Left lung (tissue), 4 donors: ENCODE measurements at regions not wholly inside any gene's neighbourhood (a gene's known extent, or its start where the extent isn't known, plus 50 kb on each side); places are given as distances from the start of the nearest gene placed in this dataset.
"Not testable (repeated sequence)": the region's sequence is repeated elsewhere in the genome, so short reads cannot be mapped to it uniquely, and the experiment has no call there.

Experiments used
- ATAC-seq: fragments of 200-7000 bp; cut with Tn5 transposase; one replicate; pipeline ENCODE4 v1.9.1; 2020; ENCODE audit warnings: moderate library complexity
- DNase-seq, 4 donors: peaks; one replicate each; pipeline ENCODE4 v3.0.0-alpha.2; 2013 to 2020
- H3K27ac ChIP-seq, 2 donors: fragments of 200-600 bp; sonication (generic) in 1 of 2; one replicate each; pipeline versions ENCODE4 v1.5.0 to v1.8.0; 2020 to 2021
- H3K27me3 ChIP-seq, 2 donors: fragments of 200-600 bp; sonication (generic) in 1 of 2; one replicate each; pipeline versions ENCODE4 v1.5.0 to v1.8.0; 2020 to 2021
- H3K36me3 ChIP-seq, 2 donors: fragments of 200-600 bp; sonication (generic) in 1 of 2; one replicate each; pipeline versions ENCODE4 v1.5.0 to v1.8.0; 2020 to 2021
- H3K4me1 ChIP-seq, 2 donors: fragments of 200-600 bp; one replicate each; pipeline ENCODE4 v1.8.0; 2021
- H3K4me3 ChIP-seq, 2 donors: fragments of 200-600 bp; sonication (generic) in 1 of 2; one replicate each; pipeline versions ENCODE4 v1.5.0 to v1.8.0; 2020 to 2021; ENCODE audit warnings: mild to moderate bottlenecking in 1 of 2
- H3K9me3 ChIP-seq, 2 donors: fragments of 200-600 bp; sonication (generic) in 1 of 2; one replicate each; pipeline versions ENCODE4 v1.5.0 to v1.8.0; 2020 to 2021
- intact Hi-C, 2 donors: fragments of 100-400 bp; cut with DNase I; formaldehyde crosslinking; loops; one replicate each; pipeline versions ENCODE4 v1.11.2 to v1.14.2; 2022
- TF ChIP-seq, protein P1 (sequence below), 2 donors: fragments of 200-600 bp; sonication (generic) in 1 of 2; IDR thresholded peaks; one replicate each; pipeline versions ENCODE4 v1.5.0 to v1.8.0; 2021; ENCODE audit warnings: antibody characterized with exemption in 2 of 2
- donor health status: DM: no; HTN: yes; CAD: no.
- donor health status: DM: no; HTN: no; CAD: no.

DNA sequence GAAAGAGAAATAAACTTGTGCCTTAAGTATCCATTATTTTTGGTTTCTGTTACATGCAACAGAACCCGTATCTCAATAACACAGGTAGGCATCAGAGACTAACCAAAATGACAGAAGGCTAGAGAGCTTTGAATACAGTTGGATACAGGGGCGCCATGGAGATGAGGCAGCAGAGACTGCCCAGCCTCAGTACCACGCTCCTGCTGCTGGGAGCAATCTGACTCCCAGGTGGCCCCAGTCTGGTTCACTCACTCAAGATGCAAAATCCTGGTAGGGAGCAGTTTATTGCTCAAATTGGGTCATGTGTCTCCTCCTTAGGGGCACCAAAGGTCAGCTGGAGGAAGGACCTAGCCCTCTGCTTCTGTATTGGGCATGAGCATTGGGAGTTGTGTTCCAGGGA, 218.9 kb downstream of the USP22 start:
- DNase-seq: no peak
- ATAC-seq: no peak
- Histone ChIP-seq H3K9me3 (no peaks in the 10 kb centered on the region), H3K4me3 (no peak overlapping the region), H3K36me3 (no peaks in the 10 kb centered on the region), H3K4me1 (no peaks in the 10 kb centered on the region), H3K27me3 (no peaks in the 10 kb centered on the region), H3K27ac (no peak overlapping the region)
- TF ChIP-seq, protein P1, sequence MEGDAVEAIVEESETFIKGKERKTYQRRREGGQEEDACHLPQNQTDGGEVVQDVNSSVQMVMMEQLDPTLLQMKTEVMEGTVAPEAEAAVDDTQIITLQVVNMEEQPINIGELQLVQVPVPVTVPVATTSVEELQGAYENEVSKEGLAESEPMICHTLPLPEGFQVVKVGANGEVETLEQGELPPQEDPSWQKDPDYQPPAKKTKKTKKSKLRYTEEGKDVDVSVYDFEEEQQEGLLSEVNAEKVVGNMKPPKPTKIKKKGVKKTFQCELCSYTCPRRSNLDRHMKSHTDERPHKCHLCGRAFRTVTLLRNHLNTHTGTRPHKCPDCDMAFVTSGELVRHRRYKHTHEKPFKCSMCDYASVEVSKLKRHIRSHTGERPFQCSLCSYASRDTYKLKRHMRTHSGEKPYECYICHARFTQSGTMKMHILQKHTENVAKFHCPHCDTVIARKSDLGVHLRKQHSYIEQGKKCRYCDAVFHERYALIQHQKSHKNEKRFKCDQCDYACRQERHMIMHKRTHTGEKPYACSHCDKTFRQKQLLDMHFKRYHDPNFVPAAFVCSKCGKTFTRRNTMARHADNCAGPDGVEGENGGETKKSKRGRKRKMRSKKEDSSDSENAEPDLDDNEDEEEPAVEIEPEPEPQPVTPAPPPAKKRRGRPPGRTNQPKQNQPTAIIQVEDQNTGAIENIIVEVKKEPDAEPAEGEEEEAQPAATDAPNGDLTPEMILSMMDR (IDR thresholded peaks at IDR 0.05): no peak
- intact Hi-C loops: no loop called here

DNA sequence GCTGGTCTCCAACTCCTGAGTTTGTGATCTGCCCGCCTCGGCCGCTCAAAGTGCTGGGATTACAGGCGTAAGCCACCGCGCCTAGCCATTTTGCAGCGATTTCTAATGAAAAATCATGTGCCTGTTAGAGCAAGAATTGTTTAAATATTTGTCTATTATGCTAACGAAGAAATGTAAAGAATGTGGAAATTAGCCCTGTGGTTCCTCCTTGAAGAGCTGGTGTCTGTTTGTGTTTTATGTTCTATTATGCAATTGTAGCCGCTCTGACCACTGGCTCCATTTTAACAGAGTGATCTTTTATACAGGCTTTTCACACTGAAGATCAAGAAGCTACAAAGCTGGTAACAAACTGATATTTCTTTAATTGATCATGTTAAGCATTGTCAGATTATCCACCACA, 217.3 kb downstream of the USP22 start:
- intact Hi-C loops: no loop called here
- Histone ChIP-seq H3K4me3 (no peak overlapping the region), H3K36me3 (no peaks in the 10 kb centered on the region), H3K27ac (no peak overlapping the region), H3K27me3 (no peaks in the 10 kb centered on the region), H3K9me3 (no peaks in the 10 kb centered on the region), H3K4me1 (no peaks in the 10 kb centered on the region)
- TF ChIP-seq, protein P1 (IDR thresholded peaks at IDR 0.05): no peak
- DNase-seq (no peak), ATAC-seq (no peak)

DNA sequence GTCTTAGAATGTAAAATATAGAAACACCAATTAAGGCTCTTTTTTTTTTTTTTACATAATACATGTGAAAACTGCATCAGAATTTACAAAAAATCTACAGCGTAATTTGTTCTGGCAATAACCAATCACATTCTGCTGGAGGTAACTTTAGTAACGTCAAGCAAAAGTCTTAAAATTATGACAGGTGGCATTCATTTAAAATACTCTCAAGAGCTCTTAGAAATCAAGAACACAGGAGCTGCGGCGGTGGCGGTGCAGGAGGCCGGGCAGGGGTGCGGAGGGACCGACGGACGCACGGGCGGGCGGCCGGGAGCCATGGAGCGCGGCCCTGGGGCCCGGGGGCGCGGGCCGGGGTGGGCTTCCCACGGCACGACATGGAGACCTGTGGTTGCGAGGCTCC, 202.4 kb downstream of the USP22 start:
- H3K4me1 ChIP-seq, H3K27ac ChIP-seq, intact Hi-C loops, H3K9me3 ChIP-seq, H3K36me3 ChIP-seq, DNase-seq, H3K4me3 ChIP-seq: not testable (repeated sequence)
- H3K27me3 ChIP-seq: peaks cover 26 to 70% of the 10 kb centered on the region in 2 donors
- ATAC-seq: peak; percentile 33

DNA sequence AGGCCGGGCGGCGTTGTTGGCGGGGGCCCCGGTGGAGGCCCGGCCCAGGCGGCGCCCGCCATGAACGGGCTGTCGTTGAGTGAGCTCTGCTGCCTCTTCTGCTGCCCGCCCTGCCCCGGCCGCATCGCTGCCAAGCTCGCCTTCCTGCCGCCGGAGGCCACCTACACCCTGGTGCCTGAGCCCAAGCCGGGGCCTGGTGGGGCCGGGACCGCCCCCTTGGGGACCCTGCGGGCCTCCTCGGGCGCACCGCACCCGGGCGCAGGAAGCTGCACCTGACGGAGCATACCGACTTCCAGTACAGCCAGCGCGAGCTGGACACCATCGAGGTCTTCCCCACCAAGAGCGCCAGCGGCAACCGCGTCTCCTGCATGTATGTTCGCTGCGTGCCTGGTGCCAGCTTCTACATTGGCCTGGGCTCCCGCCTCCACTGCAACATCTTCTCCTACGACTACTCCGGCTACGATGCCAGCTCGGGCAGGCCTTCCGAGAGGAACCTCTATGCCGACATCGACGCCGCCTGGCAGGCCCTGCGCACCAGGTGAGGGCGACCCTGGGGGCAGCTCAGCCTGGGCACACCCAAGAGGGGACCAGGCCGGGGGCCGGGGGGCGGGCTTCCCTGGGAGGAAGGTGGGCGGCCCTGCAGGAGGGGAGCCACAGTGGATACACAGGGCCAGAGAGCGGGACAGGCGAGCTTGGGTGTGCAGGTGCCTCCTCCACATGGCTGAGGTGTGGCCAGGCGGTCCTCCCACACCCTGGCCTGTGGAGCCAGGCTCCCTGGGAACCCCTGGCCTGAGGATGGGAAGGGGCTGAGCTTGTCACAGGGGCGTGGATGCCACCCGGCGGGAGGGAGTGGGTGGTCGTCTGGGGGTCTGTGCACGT, 201.6 kb downstream of the USP22 start:
- peak in 1 of 4 donors; percentile 57 for DNase-seq
- H3K36me3 ChIP-seq, H3K27ac ChIP-seq, ATAC-seq, intact Hi-C loops, H3K4me3 ChIP-seq, H3K9me3 ChIP-seq, H3K4me1 ChIP-seq: not testable (repeated sequence)
- H3K27me3 ChIP-seq: peaks cover 26 to 72% of the 10 kb centered on the region in 2 donors

DNA sequence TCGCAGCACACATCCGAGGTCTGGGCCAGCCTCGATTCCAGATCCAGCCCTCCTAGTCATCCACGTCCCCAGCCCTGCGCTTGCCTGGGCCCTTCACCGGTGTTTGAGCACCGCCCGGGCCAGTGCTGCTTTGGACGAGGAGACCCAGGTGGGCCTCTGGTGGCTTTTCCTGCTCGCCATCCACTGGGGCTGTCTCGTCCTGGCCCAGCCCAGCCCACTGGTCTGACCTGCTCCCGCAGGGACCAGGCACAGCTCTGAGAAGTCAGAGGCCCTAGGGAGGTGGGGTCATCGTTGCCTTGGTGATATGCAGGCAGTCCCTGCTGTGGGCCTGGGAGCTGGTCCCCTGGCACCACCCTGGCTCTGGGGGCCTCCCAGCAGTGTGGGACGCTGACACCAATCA, 200.8 kb downstream of the USP22 start:
- H3K4me3 ChIP-seq, H3K27ac ChIP-seq, ATAC-seq, H3K36me3 ChIP-seq, H3K4me1 ChIP-seq, intact Hi-C loops, H3K9me3 ChIP-seq: not testable (repeated sequence)
- H3K27me3 ChIP-seq: peaks cover 26 to 74% of the 10 kb centered on the region in 2 donors
- peak in 1 of 4 donors; percentile 31 for DNase-seq

DNA sequence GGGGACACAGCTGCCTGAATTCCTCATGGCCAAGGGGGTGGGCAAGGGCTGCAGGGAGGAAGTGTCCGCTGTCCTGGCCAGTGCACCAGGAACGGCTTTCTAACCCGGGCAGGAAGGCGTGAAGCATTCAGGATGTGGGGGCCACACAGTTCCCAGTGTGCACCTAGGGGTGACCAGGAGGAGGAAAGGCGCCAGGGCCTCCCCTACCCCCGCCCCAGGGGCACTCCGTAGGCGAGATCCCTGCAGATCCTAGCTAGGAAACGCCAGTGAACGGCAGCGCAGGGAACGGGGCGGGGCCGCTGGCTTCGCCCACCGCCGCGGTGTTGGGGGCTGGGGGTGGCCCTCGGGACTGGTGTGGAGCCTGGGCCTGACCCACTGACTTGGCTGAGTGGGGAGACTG, 199.6 kb downstream of the USP22 start:
- peaks cover 26 to 74% of the 10 kb centered on the region in 2 donors for H3K27me3 ChIP-seq
- peak in 1 of 4 donors; percentile 49 for DNase-seq
- intact Hi-C loops, H3K4me1 ChIP-seq, ATAC-seq, H3K27ac ChIP-seq, H3K9me3 ChIP-seq, H3K4me3 ChIP-seq, H3K36me3 ChIP-seq: not testable (repeated sequence)

DNA sequence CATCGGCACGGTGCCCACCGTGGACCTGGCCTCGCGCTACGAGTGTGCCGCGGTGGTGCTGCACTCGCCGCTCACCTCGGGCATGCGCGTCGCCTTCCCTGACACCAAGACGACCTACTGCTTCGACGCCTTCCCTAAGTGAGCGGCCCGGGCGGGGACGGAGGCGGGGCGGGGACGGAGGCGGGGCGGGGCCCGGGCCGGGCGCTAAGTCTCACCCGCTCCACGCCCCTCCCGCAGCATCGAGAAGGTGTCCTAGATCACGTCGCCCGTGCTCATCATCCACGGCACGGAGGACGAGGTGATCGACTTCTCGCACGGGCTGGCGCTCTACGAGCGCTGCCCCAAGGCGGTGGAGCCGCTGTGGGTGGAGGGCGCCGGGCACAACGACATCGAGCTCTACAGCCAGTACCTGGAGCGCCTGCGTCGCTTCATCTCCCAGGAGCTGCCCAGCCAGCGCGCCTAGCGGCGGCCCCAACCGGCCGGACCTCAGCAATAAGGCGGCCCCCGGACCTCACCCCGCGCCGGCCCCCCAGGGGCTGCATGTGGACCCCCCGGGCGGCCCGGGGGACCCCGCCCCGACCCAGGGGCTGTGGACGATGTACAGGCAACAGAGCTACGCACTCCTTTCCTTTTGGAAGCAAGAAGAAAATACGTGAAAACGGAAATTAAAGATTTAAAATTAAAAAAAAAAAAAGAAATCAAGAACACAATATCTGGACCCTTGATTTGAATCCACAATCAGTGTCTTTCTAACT, 198.8 kb downstream of the USP22 start:
- H3K27ac ChIP-seq, H3K4me3 ChIP-seq, H3K36me3 ChIP-seq, H3K4me1 ChIP-seq, intact Hi-C loops, H3K9me3 ChIP-seq: not testable (repeated sequence)
- H3K27me3 ChIP-seq: peaks cover 24 to 75% of the 10 kb centered on the region in 2 donors
- DNase-seq: peak in 1 of 4 donors; percentile 85
- peak; percentile 84 for ATAC-seq
